ENCODE measurements at regions not wholly inside any gene's neighbourhood (a gene's known extent, or its start where the extent isn't known, plus 50 kb on each side); places are given as distances from the start of the nearest gene placed in this dataset.

GRCh38 chr11:29171360-29171950 lies 845.4 kb downstream of the KCNA4 start:
- ATAC-seq (ENCODE audit: low read depth in 2 of 2) (no peak), DNase-seq (no peak)
- Mint-ChIP-seq H3K4me3 (no peak overlapping the region), H3K4me1 (no peaks in the 10 kb centered on the region), H3K27me3 (no peaks in the 10 kb centered on the region), H3K9me3 (peaks cover 2 to 7% (median 4%) of the 10 kb centered on the region in 7 donors), H3K27ac (no peak overlapping the region), H3K36me3 (no peaks in the 10 kb centered on the region)
- Histone ChIP-seq H3K27me3 (ENCODE audit: control insufficient read depth, insufficient read depth, low read length) (no peaks in the 10 kb centered on the region), H3K4me1 (ENCODE audit: control insufficient read depth, insufficient read depth, low read length, poor library complexity, severe bottlenecking) (no peaks in the 10 kb centered on the region), H3K36me3 (ENCODE audit: control insufficient read depth, insufficient read depth, low read length) (no peaks in the 10 kb centered on the region), H3K4me3 (ENCODE audit: low read depth, low read length) (no peak overlapping the region), H3K27ac (ENCODE audit: insufficient read depth, low read length, poor library complexity, severe bottlenecking) (no peak overlapping the region), H3K9me3 (ENCODE audit: control insufficient read depth in 2 of 2, low read length in 2 of 2) (no peaks in the 10 kb centered on the region)

GRCh38 chr11:29166306-29166705 lies 850.5 kb downstream of the KCNA4 start:
- ATAC-seq (ENCODE audit: low read depth in 2 of 2) = no peak
- Mint-ChIP-seq H3K36me3 (no peaks in the 10 kb centered on the region), H3K27ac (no peak overlapping the region), H3K4me1 (no peaks in the 10 kb centered on the region), H3K9me3 (peaks cover 0 to 10% (median 4%) of the 10 kb centered on the region in 7 donors), H3K4me3 (no peak overlapping the region), H3K27me3 (no peaks in the 10 kb centered on the region)
- no peaks in the 10 kb centered on the region for H3K36me3 ChIP-seq (ENCODE audit: control insufficient read depth, insufficient read depth, low read length)
- H3K27ac ChIP-seq (ENCODE audit: insufficient read depth, low read length, poor library complexity, severe bottlenecking) = no peak overlapping the region
- DNase-seq = no peak
- H3K4me3 ChIP-seq (ENCODE audit: low read depth, low read length) = no peak overlapping the region
- no peaks in the 10 kb centered on the region for H3K4me1 ChIP-seq (ENCODE audit: control insufficient read depth, insufficient read depth, low read length, poor library complexity, severe bottlenecking)
- peaks cover 0 to 1% of the 10 kb centered on the region in 2 experiments for H3K9me3 ChIP-seq (ENCODE audit: control insufficient read depth in 2 of 2, low read length in 2 of 2)
- H3K27me3 ChIP-seq (ENCODE audit: control insufficient read depth, insufficient read depth, low read length) = no peaks in the 10 kb centered on the region

DNA sequence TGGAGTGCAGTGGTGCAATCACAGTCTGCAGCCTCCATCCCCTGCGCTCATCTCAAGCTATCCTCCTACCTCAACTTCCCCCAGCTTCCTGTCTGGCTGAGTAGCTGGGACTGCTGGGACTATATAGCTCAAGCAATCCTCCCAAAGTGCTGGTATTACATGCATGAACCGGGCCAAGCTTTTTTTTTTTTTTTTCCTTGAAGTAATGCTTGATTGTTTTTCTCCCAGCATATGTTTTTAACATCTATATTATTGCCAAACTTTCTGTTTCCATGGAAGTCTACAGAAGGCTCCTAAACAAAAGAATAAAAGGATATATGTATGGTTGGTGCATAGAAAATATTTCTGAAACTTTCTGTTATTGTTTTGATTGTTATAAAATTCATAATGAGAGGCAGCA lies 853.6 kb downstream of the KCNA4 start:
- Mint-ChIP-seq H3K27me3 (no peaks in the 10 kb centered on the region), H3K4me3 (no peak overlapping the region), H3K27ac (no peak overlapping the region), H3K9me3 (peaks cover 0 to 18% (median 3%) of the 10 kb centered on the region in 7 donors), H3K4me1 (no peaks in the 10 kb centered on the region), H3K36me3 (no peaks in the 10 kb centered on the region)
- DNase-seq (no peak), ATAC-seq (ENCODE audit: low read depth in 2 of 2) (no peak)
- Histone ChIP-seq H3K27me3 (ENCODE audit: control insufficient read depth, insufficient read depth, low read length) (no peaks in the 10 kb centered on the region), H3K9me3 (ENCODE audit: control insufficient read depth in 2 of 2, low read length in 2 of 2) (peaks cover 0 to 1% of the 10 kb centered on the region in 2 experiments), H3K36me3 (ENCODE audit: control insufficient read depth, insufficient read depth, low read length) (no peaks in the 10 kb centered on the region), H3K27ac (ENCODE audit: insufficient read depth, low read length, poor library complexity, severe bottlenecking) (no peak overlapping the region), H3K4me3 (ENCODE audit: low read depth, low read length) (no peak overlapping the region), H3K4me1 (ENCODE audit: control insufficient read depth, insufficient read depth, low read length, poor library complexity, severe bottlenecking) (no peaks in the 10 kb centered on the region)

GRCh38 chr11:29162491-29162890 lies 854.3 kb downstream of the KCNA4 start:
- Mint-ChIP-seq H3K9me3 (peaks cover 0 to 18% (median 3%) of the 10 kb centered on the region in 7 donors), H3K4me1 (no peaks in the 10 kb centered on the region), H3K4me3 (no peak overlapping the region), H3K36me3 (no peaks in the 10 kb centered on the region), H3K27ac (no peak overlapping the region), H3K27me3 (no peaks in the 10 kb centered on the region)
- no peak for ATAC-seq (ENCODE audit: low read depth in 2 of 2)
- Histone ChIP-seq H3K27ac (ENCODE audit: insufficient read depth, low read length, poor library complexity, severe bottlenecking) (no peak overlapping the region), H3K9me3 (ENCODE audit: control insufficient read depth in 2 of 2, low read length in 2 of 2) (peaks cover 0 to 1% of the 10 kb centered on the region in 2 experiments), H3K4me3 (ENCODE audit: low read depth, low read length) (no peak overlapping the region), H3K27me3 (ENCODE audit: control insufficient read depth, insufficient read depth, low read length) (no peaks in the 10 kb centered on the region), H3K36me3 (ENCODE audit: control insufficient read depth, insufficient read depth, low read length) (no peaks in the 10 kb centered on the region), H3K4me1 (ENCODE audit: control insufficient read depth, insufficient read depth, low read length, poor library complexity, severe bottlenecking) (no peaks in the 10 kb centered on the region)
- no peak for DNase-seq

- Histone ChIP-seq H3K9me3 (ENCODE audit: control insufficient read depth in 2 of 2, low read length in 2 of 2) (peaks cover 1 to 4% of the 10 kb centered on the region in 2 experiments), H3K27me3 (ENCODE audit: control insufficient read depth, insufficient read depth, low read length) (no peaks in the 10 kb centered on the region), H3K36me3 (ENCODE audit: control insufficient read depth, insufficient read depth, low read length) (no peaks in the 10 kb centered on the region), H3K4me1 (ENCODE audit: control insufficient read depth, insufficient read depth, low read length, poor library complexity, severe bottlenecking) (no peaks in the 10 kb centered on the region), H3K27ac (ENCODE audit: insufficient read depth, low read length, poor library complexity, severe bottlenecking) (no peak overlapping the region), H3K4me3 (ENCODE audit: low read depth, low read length) (no peak overlapping the region)
- H3K27me3 Mint-ChIP-seq = no peaks in the 10 kb centered on the region
- H3K36me3 Mint-ChIP-seq = no peaks in the 10 kb centered on the region
- no peak overlapping the region for H3K4me3 Mint-ChIP-seq
- H3K27ac Mint-ChIP-seq = no peak overlapping the region
- no peaks in the 10 kb centered on the region for H3K4me1 Mint-ChIP-seq
- ATAC-seq (ENCODE audit: low read depth in 2 of 2) (no peak), DNase-seq (no peak)
- H3K9me3 Mint-ChIP-seq = peaks cover 0 to 18% (median 5%) of the 10 kb centered on the region in 7 donors
These were observed 855.6 kb downstream of the KCNA4 start for GRCh38 chr11:29161191-29161590.

- Mint-ChIP-seq H3K27me3 (no peaks in the 10 kb centered on the region), H3K36me3 (no peaks in the 10 kb centered on the region), H3K27ac (no peak overlapping the region), H3K4me3 (no peak overlapping the region), H3K4me1 (no peaks in the 10 kb centered on the region), H3K9me3 (peaks cover 0 to 18% (median 5%) of the 10 kb centered on the region in 7 donors)
- ATAC-seq (ENCODE audit: low read depth in 2 of 2) (no peak), DNase-seq (no peak)
- H3K4me3 ChIP-seq (ENCODE audit: low read depth, low read length) = no peak overlapping the region
- H3K27ac ChIP-seq (ENCODE audit: insufficient read depth, low read length, poor library complexity, severe bottlenecking) = no peak overlapping the region
- no peaks in the 10 kb centered on the region for H3K27me3 ChIP-seq (ENCODE audit: control insufficient read depth, insufficient read depth, low read length)
- H3K36me3 ChIP-seq (ENCODE audit: control insufficient read depth, insufficient read depth, low read length) = no peaks in the 10 kb centered on the region
- H3K4me1 ChIP-seq (ENCODE audit: control insufficient read depth, insufficient read depth, low read length, poor library complexity, severe bottlenecking) = no peaks in the 10 kb centered on the region
- peaks cover 0 to 4% of the 10 kb centered on the region in 2 experiments for H3K9me3 ChIP-seq (ENCODE audit: control insufficient read depth in 2 of 2, low read length in 2 of 2)
These were observed 857.0 kb downstream of the KCNA4 start for GRCh38 chr11:29159552-29160465.

GRCh38 chr11:29153078-29153477 lies 863.8 kb downstream of the KCNA4 start:
- Histone ChIP-seq H3K4me3 (ENCODE audit: low read depth, low read length) (no peak overlapping the region), H3K9me3 (ENCODE audit: control insufficient read depth in 2 of 2, low read length in 2 of 2) (peaks cover 0 to 4% of the 10 kb centered on the region in 2 experiments), H3K27ac (ENCODE audit: insufficient read depth, low read length, poor library complexity, severe bottlenecking) (no peak overlapping the region), H3K4me1 (ENCODE audit: control insufficient read depth, insufficient read depth, low read length, poor library complexity, severe bottlenecking) (no peaks in the 10 kb centered on the region), H3K36me3 (ENCODE audit: control insufficient read depth, insufficient read depth, low read length) (no peaks in the 10 kb centered on the region), H3K27me3 (ENCODE audit: control insufficient read depth, insufficient read depth, low read length) (no peaks in the 10 kb centered on the region)
- Mint-ChIP-seq H3K36me3 (no peaks in the 10 kb centered on the region), H3K9me3 (peaks cover 0 to 5% (median 2%) of the 10 kb centered on the region in 7 donors), H3K4me1 (no peaks in the 10 kb centered on the region), H3K27me3 (no peaks in the 10 kb centered on the region), H3K27ac (no peak overlapping the region), H3K4me3 (no peak overlapping the region)
- ATAC-seq (ENCODE audit: low read depth in 2 of 2) (no peak), DNase-seq (no peak)
